ENCODE measurements at regions not wholly inside any gene's neighbourhood (a gene's known extent, or its start where the extent isn't known, plus 50 kb on each side); places are given as distances from the start of the nearest gene placed in this dataset.
A peak's percentile ranks its signal among the peaks of the same experiment; 100 is the strongest.
"Not testable (repeated sequence)": the region's sequence is repeated elsewhere in the genome, so short reads cannot be mapped to it uniquely, and the experiment has no call there.

- no peak for DNase-seq (ENCODE audit: low read depth, low spot score)
Measured at GRCh38 chr2:21781962-21782361, 658.2 kb downstream of the TDRD15 start.

DNA sequence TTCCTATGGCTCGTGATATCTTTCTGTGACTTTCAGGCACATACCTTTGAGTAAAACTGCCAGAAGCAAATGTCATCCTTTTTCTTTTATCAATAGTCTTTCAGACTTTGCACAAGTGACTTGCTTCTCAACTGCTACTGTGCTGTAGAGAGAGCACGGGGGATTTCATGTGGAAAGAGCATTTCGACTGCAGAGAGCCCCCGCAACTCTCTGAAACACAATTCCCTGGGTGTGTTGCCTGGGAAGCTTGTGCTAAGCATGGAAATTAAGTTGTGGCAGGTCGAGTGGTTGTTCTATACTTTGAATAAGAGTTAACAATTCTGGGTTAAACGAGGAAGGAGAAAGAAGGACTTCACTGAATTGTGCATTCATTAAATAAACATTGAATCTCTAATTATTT is 659.1 kb downstream of the TDRD15 start:
- DNase-seq (ENCODE audit: low read depth, low spot score): no peak

- DNase-seq (ENCODE audit: low read depth, low spot score): no peak
Measured at GRCh38 chr2:21787941-21788340, 664.2 kb downstream of the TDRD15 start.

GRCh38 chr2:21790311-21790710 is 666.5 kb downstream of the TDRD15 start:
- not testable (repeated sequence) for DNase-seq (ENCODE audit: low read depth, low spot score)

GRCh38 chr2:21792571-21792970 is 668.8 kb downstream of the TDRD15 start:
- DNase-seq (ENCODE audit: low read depth, low spot score): no peak

DNA sequence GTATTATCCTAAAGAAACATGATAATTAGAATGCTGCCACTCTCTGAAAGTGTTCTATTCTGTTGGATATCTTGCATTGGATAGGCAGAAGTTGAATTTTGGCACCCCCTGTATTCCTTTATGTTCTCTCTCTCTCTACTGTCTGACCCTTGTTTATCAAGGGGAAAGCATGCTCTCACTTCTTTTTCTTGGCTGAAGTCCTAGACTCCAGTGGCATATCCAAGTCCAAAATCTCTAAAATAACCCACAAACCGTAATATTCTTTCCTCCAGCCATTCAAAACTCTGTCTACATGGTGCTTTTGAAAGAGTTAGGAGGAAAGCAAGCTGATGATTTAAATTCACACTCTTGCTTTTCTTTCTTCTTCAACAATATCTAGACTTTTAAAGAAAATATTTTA is 669.7 kb downstream of the TDRD15 start:
- DNase-seq (ENCODE audit: low read depth, low spot score): peak; percentile 29

DNA sequence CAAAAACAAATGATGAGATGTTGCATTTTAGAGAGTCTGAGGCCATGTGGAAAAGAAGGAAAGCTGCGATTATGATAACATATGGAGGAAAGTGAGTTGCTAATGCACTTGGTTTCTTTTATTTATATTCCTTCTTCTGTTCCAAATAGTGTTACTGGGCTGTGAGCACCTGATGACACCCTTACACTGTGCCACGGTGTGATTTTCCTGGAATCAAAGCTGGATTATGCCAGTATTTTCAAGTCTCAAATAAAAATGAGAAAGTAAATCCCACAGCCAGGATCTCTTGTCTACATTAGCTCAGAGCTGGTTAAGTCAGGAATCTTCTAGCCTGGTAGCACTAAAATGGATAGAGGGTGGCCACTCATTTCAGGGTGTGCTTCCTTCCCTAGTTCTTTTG is 670.8 kb downstream of the TDRD15 start:
- no peak for DNase-seq (ENCODE audit: low read depth, low spot score)

- no peak for DNase-seq (ENCODE audit: low read depth, low spot score)
Measured at GRCh38 chr2:21800356-21800755, 676.6 kb downstream of the TDRD15 start.

- no peak for DNase-seq (ENCODE audit: low read depth, low spot score)
Measured at GRCh38 chr2:21803550-21803949, 679.8 kb downstream of the TDRD15 start.

DNA sequence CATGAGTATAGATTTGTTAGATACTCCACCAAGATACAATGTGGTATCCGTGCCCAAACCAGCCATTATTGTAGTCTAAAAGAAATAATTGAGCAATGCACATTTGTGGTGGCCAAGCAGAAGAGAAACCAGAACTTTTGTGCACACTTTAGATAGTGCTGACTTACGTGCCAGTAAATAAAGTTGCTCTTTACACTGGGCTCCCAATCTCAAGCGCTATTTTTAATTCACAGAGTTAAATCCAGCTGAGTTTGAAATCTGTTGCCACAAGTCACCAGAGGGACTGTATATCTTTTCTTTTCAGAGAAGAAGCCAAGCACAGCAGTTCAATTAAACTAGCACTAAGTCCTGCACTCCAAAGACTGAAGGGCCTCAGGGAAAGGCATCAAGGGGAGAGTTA is 680.4 kb downstream of the TDRD15 start:
- DNase-seq (ENCODE audit: low read depth, low spot score): no peak

- no peak for DNase-seq (ENCODE audit: low read depth, low spot score)
Measured at GRCh38 chr2:21811541-21811940, 687.8 kb downstream of the TDRD15 start.

GRCh38 chr2:21812766-21813165 is 689.0 kb downstream of the TDRD15 start:
- no peak for DNase-seq (ENCODE audit: low read depth, low spot score)

- no peak for DNase-seq (ENCODE audit: low read depth, low spot score)
Measured at GRCh38 chr2:21814588-21815149, 690.9 kb downstream of the TDRD15 start.

DNA sequence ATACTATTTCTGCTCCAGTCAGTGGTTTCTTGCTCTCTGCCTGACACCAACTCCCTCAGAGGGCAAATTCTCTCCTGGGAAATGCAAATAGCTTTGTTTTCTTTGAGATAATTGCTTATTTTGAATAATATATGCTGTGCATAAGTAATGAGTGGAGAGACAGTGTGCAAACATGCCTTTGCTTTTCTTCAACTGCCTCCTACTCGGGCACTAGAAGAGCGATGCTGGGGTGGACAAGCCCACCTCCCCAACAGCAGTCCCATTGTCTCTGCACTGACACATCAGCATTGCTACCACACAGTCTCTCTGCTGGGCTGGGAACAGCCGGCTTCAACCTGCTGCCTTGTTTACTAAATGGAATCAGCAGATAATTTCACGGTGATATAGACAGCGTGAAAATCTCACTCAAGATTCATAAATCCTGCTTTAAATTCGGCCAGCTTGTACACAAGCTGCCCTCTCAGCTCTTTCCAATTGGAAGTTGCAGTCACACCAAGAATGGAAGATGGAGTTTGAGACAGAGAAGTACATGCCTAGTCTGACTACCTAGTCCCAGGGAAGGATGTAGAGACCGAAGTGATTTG is 694.5 kb downstream of the TDRD15 start:
- no peak for DNase-seq (ENCODE audit: low read depth, low spot score)

- no peak for DNase-seq (ENCODE audit: low read depth, low spot score)
Measured at GRCh38 chr2:21819454-21819853, 695.7 kb downstream of the TDRD15 start.

DNA sequence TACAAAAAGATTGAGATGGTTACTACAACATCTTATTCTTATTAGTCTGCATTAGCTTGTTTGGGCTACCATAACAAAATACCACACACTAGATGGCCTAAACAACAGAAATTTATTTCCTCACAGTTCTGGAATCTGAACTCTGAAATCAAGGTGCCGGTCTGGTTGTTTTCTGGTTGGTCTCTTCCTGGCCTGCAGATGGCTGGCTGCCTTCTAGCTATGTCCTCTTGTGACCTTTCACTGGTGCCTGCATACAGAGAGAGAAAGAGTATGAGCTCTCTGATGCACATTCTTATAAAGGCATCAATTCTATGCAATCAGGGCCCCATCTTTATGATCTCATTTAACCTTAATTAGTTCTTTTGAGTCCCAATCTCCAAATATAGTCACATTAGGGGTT is 696.5 kb downstream of the TDRD15 start:
- DNase-seq (ENCODE audit: low read depth, low spot score): no peak

DNA sequence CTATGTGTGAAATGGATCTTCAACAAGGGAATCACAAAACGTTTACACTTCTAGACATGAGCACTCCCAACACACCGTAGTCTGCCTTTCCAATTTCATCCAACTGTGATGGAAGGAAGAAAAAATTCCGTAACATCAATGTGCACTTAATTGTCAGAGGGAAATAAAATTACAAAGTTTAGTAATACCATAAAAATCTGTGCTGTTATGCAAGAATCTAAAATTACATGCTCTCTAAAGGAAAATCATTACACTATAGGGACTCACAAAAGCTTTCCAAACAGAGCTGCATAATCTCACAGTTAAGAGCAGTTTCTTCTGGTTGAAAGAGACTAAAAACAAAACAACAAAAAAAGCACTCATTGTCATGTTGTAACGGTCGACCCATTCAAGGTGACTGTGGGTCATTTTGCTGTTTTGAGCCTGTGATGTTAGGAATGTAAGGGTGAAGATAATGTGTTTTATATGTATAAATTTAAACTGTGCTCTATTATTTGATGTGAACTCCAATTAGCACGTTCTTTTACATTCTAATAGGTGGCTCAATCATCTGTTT is 698.0 kb downstream of the TDRD15 start:
- DNase-seq (ENCODE audit: low read depth, low spot score): no peak

GRCh38 chr2:21822505-21822904 is 698.7 kb downstream of the TDRD15 start:
- DNase-seq (ENCODE audit: low read depth, low spot score): no peak

DNA sequence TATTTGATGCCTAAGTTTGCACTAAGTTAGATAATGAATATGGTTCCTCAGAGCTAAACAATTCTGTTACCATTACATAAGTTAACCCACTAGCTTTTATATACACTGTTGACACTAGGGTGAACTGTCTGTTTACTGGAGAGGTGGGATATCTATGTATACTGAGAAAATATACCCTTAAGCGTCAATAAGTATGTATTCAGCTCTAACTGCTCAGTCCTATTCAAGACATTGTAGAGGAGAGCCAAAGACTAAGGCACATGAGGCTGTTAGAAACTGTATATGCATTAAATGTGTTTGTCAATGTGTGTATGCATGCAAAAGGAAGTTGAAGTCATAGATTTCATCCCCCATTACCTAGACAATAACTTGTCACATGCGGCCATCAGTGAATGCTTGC is 710.0 kb downstream of the TDRD15 start:
- DNase-seq (ENCODE audit: low read depth, low spot score): no peak

- DNase-seq (ENCODE audit: low read depth, low spot score): no peak
Measured at GRCh38 chr2:21836261-21836660, 712.5 kb downstream of the TDRD15 start.

GRCh38 chr2:21836719-21837118 is 713.0 kb downstream of the TDRD15 start:
- no peak for DNase-seq (ENCODE audit: low read depth, low spot score)

- peak; percentile 16 for DNase-seq (ENCODE audit: low read depth, low spot score)
Measured at GRCh38 chr2:21837168-21837960, 713.6 kb downstream of the TDRD15 start.

DNA sequence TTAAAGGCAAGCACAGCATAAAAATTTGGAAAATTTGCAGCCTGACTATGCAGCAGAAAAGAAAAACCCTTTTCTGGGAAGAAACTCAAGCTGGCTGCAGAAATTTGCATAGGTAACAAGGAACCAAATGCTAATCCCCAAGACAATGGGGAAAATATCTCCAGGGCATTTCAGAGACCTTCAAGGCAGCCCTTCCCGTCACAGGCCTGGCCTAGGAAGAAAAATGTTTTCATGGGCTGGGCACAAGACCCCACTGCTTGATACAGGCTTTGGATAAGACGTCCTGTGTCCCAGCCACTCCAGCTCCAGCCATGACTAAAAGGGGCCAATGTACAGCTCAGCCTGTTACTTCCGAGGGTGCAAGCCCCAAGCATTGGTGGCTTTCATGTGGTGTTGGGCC is 717.6 kb downstream of the TDRD15 start:
- no peak for DNase-seq (ENCODE audit: low read depth, low spot score)

All from astrocyte of the hippocampus (primary cell).